ENCODE measurements at regions not wholly inside any gene's neighbourhood (a gene's known extent, or its start where the extent isn't known, plus 50 kb on each side); places are given as distances from the start of the nearest gene placed in this dataset.
"Not testable (repeated sequence)": the region's sequence is repeated elsewhere in the genome, so short reads cannot be mapped to it uniquely, and the experiment has no call there.

- Mint-ChIP-seq H3K36me3 (ENCODE audit: insufficient read depth) (peaks cover 2% of the 10 kb centered on the region), H3K9me3 (peaks cover 7% of the 10 kb centered on the region), H3K4me1 (ENCODE audit: low read depth) (peaks cover 5% of the 10 kb centered on the region), H3K4me3 (no peak overlapping the region), H3K27me3 (ENCODE audit: low read depth) (no peaks in the 10 kb centered on the region)
- no peak for ATAC-seq
- no peak for DNase-seq
These were observed 74.2 kb upstream of the ATP2B1 start for GRCh38 chr12:89782807-89783206.

- Mint-ChIP-seq H3K4me1 (ENCODE audit: low read depth) (peaks cover 5% of the 10 kb centered on the region), H3K4me3 (no peak overlapping the region), H3K36me3 (ENCODE audit: insufficient read depth) (peaks cover 2% of the 10 kb centered on the region), H3K9me3 (peaks cover 7% of the 10 kb centered on the region), H3K27me3 (ENCODE audit: low read depth) (no peaks in the 10 kb centered on the region)
- DNase-seq (no peak), ATAC-seq (no peak)
These were observed 73.4 kb upstream of the ATP2B1 start for GRCh38 chr12:89781946-89782550.

- Mint-ChIP-seq H3K9me3 (peaks cover 7% of the 10 kb centered on the region), H3K4me3 (no peak overlapping the region), H3K36me3 (ENCODE audit: insufficient read depth) (peaks cover 2% of the 10 kb centered on the region), H3K27me3 (ENCODE audit: low read depth) (no peaks in the 10 kb centered on the region), H3K4me1 (ENCODE audit: low read depth) (peaks cover 5% of the 10 kb centered on the region)
- ATAC-seq: no peak
- DNase-seq: no peak
These were observed 72.5 kb upstream of the ATP2B1 start for GRCh38 chr12:89781156-89781555.

GRCh38 chr12:89779090-89779489 lies 70.5 kb upstream of the ATP2B1 start:
- ATAC-seq (no peak), DNase-seq (no peak)
- Mint-ChIP-seq H3K36me3 (ENCODE audit: insufficient read depth) (no peaks in the 10 kb centered on the region), H3K4me1 (ENCODE audit: low read depth) (peaks cover 5% of the 10 kb centered on the region), H3K27me3 (ENCODE audit: low read depth) (no peaks in the 10 kb centered on the region), H3K9me3 (no peaks in the 10 kb centered on the region), H3K4me3 (no peak overlapping the region)

GRCh38 chr12:89777733-89778379 lies 69.2 kb upstream of the ATP2B1 start:
- no peak for ATAC-seq
- no peak for DNase-seq
- Mint-ChIP-seq H3K27me3 (ENCODE audit: low read depth) (no peaks in the 10 kb centered on the region), H3K4me1 (ENCODE audit: low read depth) (peaks cover 2% of the 10 kb centered on the region), H3K4me3 (no peak overlapping the region), H3K36me3 (ENCODE audit: insufficient read depth) (no peaks in the 10 kb centered on the region), H3K9me3 (no peaks in the 10 kb centered on the region)

- DNase-seq: no peak
- no peak overlapping the region for H3K4me3 Mint-ChIP-seq
- no peaks in the 10 kb centered on the region for H3K36me3 Mint-ChIP-seq (ENCODE audit: insufficient read depth)
- peaks cover 5% of the 10 kb centered on the region for H3K4me1 Mint-ChIP-seq (ENCODE audit: low read depth)
- no peak for ATAC-seq
- H3K9me3 Mint-ChIP-seq: no peaks in the 10 kb centered on the region
- H3K27me3 Mint-ChIP-seq (ENCODE audit: low read depth): no peaks in the 10 kb centered on the region
These were observed 67.3 kb upstream of the ATP2B1 start for GRCh38 chr12:89775986-89776365.

- Mint-ChIP-seq H3K9me3 (no peaks in the 10 kb centered on the region), H3K36me3 (ENCODE audit: insufficient read depth) (no peaks in the 10 kb centered on the region), H3K4me1 (ENCODE audit: low read depth) (peaks cover 12% of the 10 kb centered on the region), H3K27me3 (ENCODE audit: low read depth) (no peaks in the 10 kb centered on the region), H3K4me3 (no peak overlapping the region)
- ATAC-seq: no peak
- DNase-seq: no peak
These were observed 66.7 kb upstream of the ATP2B1 start for GRCh38 chr12:89775063-89775985.

- no peaks in the 10 kb centered on the region for H3K36me3 Mint-ChIP-seq (ENCODE audit: insufficient read depth)
- ATAC-seq (no peak), DNase-seq (no peak)
- no peaks in the 10 kb centered on the region for H3K27me3 Mint-ChIP-seq (ENCODE audit: low read depth)
- peaks cover 17% of the 10 kb centered on the region for H3K4me1 Mint-ChIP-seq (ENCODE audit: low read depth)
- no peak overlapping the region for H3K4me3 Mint-ChIP-seq
- no peaks in the 10 kb centered on the region for H3K9me3 Mint-ChIP-seq
These were observed 66.0 kb upstream of the ATP2B1 start for GRCh38 chr12:89774645-89775044.

GRCh38 chr12:89770391-89770790 lies 61.8 kb upstream of the ATP2B1 start:
- Mint-ChIP-seq H3K9me3 (no peaks in the 10 kb centered on the region), H3K27me3 (ENCODE audit: low read depth) (no peaks in the 10 kb centered on the region), H3K4me3 (no peak overlapping the region), H3K36me3 (ENCODE audit: insufficient read depth) (no peaks in the 10 kb centered on the region), H3K4me1 (ENCODE audit: low read depth) (peaks cover 47% of the 10 kb centered on the region)
- DNase-seq (no peak), ATAC-seq (no peak)

GRCh38 chr12:89769483-89769818 lies 60.8 kb upstream of the ATP2B1 start:
- no peaks in the 10 kb centered on the region for H3K27me3 Mint-ChIP-seq (ENCODE audit: low read depth)
- ATAC-seq (no peak), DNase-seq (no peak)
- H3K36me3 Mint-ChIP-seq (ENCODE audit: insufficient read depth): no peaks in the 10 kb centered on the region
- no peak overlapping the region for H3K4me3 Mint-ChIP-seq
- peaks cover 51% of the 10 kb centered on the region for H3K4me1 Mint-ChIP-seq (ENCODE audit: low read depth)
- H3K9me3 Mint-ChIP-seq: peaks cover 4% of the 10 kb centered on the region

GRCh38 chr12:89768586-89769482 lies 60.2 kb upstream of the ATP2B1 start:
- Mint-ChIP-seq H3K36me3 (ENCODE audit: insufficient read depth) (no peaks in the 10 kb centered on the region), H3K4me3 (no peak overlapping the region), H3K4me1 (ENCODE audit: low read depth) (peaks cover 51% of the 10 kb centered on the region), H3K9me3 (peaks cover 4% of the 10 kb centered on the region), H3K27me3 (ENCODE audit: low read depth) (no peaks in the 10 kb centered on the region)
- DNase-seq (no peak), ATAC-seq (peak; percentile 80 to 87)

- Mint-ChIP-seq H3K4me1 (ENCODE audit: low read depth) (peaks cover 53% of the 10 kb centered on the region), H3K36me3 (ENCODE audit: insufficient read depth) (no peaks in the 10 kb centered on the region), H3K9me3 (peaks cover 4% of the 10 kb centered on the region)
These were observed 57.6 kb upstream of the ATP2B1 start for GRCh38 chr12:89765959-89766824.

GRCh38 chr12:89764164-89764563 lies 55.5 kb upstream of the ATP2B1 start:
- not testable (repeated sequence) for DNase-seq; H3K27me3 Mint-ChIP-seq (ENCODE audit: low read depth); H3K4me3 Mint-ChIP-seq; H3K36me3 Mint-ChIP-seq (ENCODE audit: insufficient read depth); H3K9me3 Mint-ChIP-seq; ATAC-seq
- H3K4me1 Mint-ChIP-seq (ENCODE audit: low read depth): peaks cover 47% of the 10 kb centered on the region

More at GRCh38 chr12:89765959-89766824, 57.6 kb upstream of the ATP2B1 start:
- Mint-ChIP-seq H3K4me3 (no peak overlapping the region), H3K27me3 (ENCODE audit: low read depth) (no peaks in the 10 kb centered on the region)
- no peak for DNase-seq
- no peak for ATAC-seq
